ENCODE measurements at regions not wholly inside any gene's neighbourhood (a gene's known extent, or its start where the extent isn't known, plus 50 kb on each side); places are given as distances from the start of the nearest gene placed in this dataset.

GRCh38 chr5:116759860-116760640 lies 185.4 kb upstream of the SEMA6A start:
- DNase-seq (ENCODE audit: low read depth, low spot score) (no peak), FAIRE-seq (no peak)
- Histone ChIP-seq H3K27ac (ENCODE audit: control insufficient read depth, insufficient read depth, low read length) (no peak overlapping the region), H3K36me3 (ENCODE audit: control insufficient read depth in 2 of 2, extremely low read depth in 1 of 2, insufficient read depth in 2 of 2, low read length in 2 of 2) (no peaks in the 10 kb centered on the region), H3K4me1 (ENCODE audit: control insufficient read depth, extremely low read depth, insufficient read depth, low read length) (no peaks in the 10 kb centered on the region), H3K27me3 (ENCODE audit: control insufficient read depth, extremely low read depth, insufficient read depth, low read length) (no peaks in the 10 kb centered on the region), H3K9me3 (ENCODE audit: control insufficient read depth, low read depth, low read length) (no peaks in the 10 kb centered on the region), H2AFZ (ENCODE audit: control insufficient read depth, low read length) (no peak overlapping the region), H3K4me3 (ENCODE audit: control insufficient read depth in 2 of 3, extremely low read depth in 1 of 3, insufficient read depth in 2 of 3, low read depth in 1 of 3, low read length in 3 of 3) (no peak overlapping the region), H3K79me2 (ENCODE audit: control insufficient read depth, insufficient read depth, low read length) (no peaks in the 10 kb centered on the region), H3K9me1 (ENCODE audit: control insufficient read depth, extremely low read depth, insufficient read depth, low read length) (no peaks in the 10 kb centered on the region), H3K4me2 (ENCODE audit: control insufficient read depth, extremely low read depth, insufficient read depth, low read depth, low read length) (no peak overlapping the region), H4K20me1 (ENCODE audit: control insufficient read depth, extremely low read depth, insufficient read depth, low read length) (no peaks in the 10 kb centered on the region), H3K9ac (ENCODE audit: control insufficient read depth, extremely low read depth, insufficient read depth, low read length) (no peak overlapping the region)
- no peak for TF ChIP-seq EZH2 (IDR thresholded peaks at IDR 0.05; ENCODE audit: low read length)
- TF ChIP-seq CTCF (optimal IDR thresholded peaks at IDR 0.05 in 1 of 3, IDR thresholded peaks at IDR 0.05 in 1 of 3, conservative IDR thresholded peaks at IDR 0.05 in 1 of 3; ENCODE audit: extremely low read depth in 1 of 3, insufficient read depth in 2 of 3, low read length in 3 of 3): no peak
- dilution Hi-C loops (cut with MboI; ENCODE audit: extremely low pct_ligation_motif_present, low sequenced_read_pairs): no loop called here

GRCh38 chr5:116757326-116757725 lies 182.7 kb upstream of the SEMA6A start:
- FAIRE-seq (no peak), DNase-seq (ENCODE audit: low read depth, low spot score) (no peak)
- dilution Hi-C loops (cut with MboI; ENCODE audit: extremely low pct_ligation_motif_present, low sequenced_read_pairs): no loop called here
- no peaks in the 10 kb centered on the region for H3K9me1 ChIP-seq (ENCODE audit: control insufficient read depth, extremely low read depth, insufficient read depth, low read length)
- H3K4me2 ChIP-seq (ENCODE audit: control insufficient read depth, extremely low read depth, insufficient read depth, low read depth, low read length): no peak overlapping the region
- H3K79me2 ChIP-seq (ENCODE audit: control insufficient read depth, insufficient read depth, low read length): no peaks in the 10 kb centered on the region
- TF ChIP-seq EZH2 (IDR thresholded peaks at IDR 0.05; ENCODE audit: low read length): no peak
- no peak for TF ChIP-seq CTCF (optimal IDR thresholded peaks at IDR 0.05 in 1 of 3, IDR thresholded peaks at IDR 0.05 in 1 of 3, conservative IDR thresholded peaks at IDR 0.05 in 1 of 3; ENCODE audit: extremely low read depth in 1 of 3, insufficient read depth in 2 of 3, low read length in 3 of 3)
- no peak overlapping the region for H2AFZ ChIP-seq (ENCODE audit: control insufficient read depth, low read length)
- no peaks in the 10 kb centered on the region for H3K36me3 ChIP-seq (ENCODE audit: control insufficient read depth in 2 of 2, extremely low read depth in 1 of 2, insufficient read depth in 2 of 2, low read length in 2 of 2)
- H3K4me1 ChIP-seq (ENCODE audit: control insufficient read depth, extremely low read depth, insufficient read depth, low read length): no peaks in the 10 kb centered on the region
- H3K4me3 ChIP-seq (ENCODE audit: control insufficient read depth in 2 of 3, extremely low read depth in 1 of 3, insufficient read depth in 2 of 3, low read depth in 1 of 3, low read length in 3 of 3): no peak overlapping the region
- H3K9me3 ChIP-seq (ENCODE audit: control insufficient read depth, low read depth, low read length): no peaks in the 10 kb centered on the region
- no peaks in the 10 kb centered on the region for H4K20me1 ChIP-seq (ENCODE audit: control insufficient read depth, extremely low read depth, insufficient read depth, low read length)
- H3K27ac ChIP-seq (ENCODE audit: control insufficient read depth, insufficient read depth, low read length): no peak overlapping the region
- H3K27me3 ChIP-seq (ENCODE audit: control insufficient read depth, extremely low read depth, insufficient read depth, low read length): no peaks in the 10 kb centered on the region
- no peak overlapping the region for H3K9ac ChIP-seq (ENCODE audit: control insufficient read depth, extremely low read depth, insufficient read depth, low read length)

Measured in keratinocyte (primary cell).